Trophoblast cell (in vitro differentiated cells and primary cell): ENCODE measurements at regions not wholly inside any gene's neighbourhood (a gene's known extent, or its start where the extent isn't known, plus 50 kb on each side); places are given as distances from the start of the nearest gene placed in this dataset.

Experiments
- DNase-seq, 2 donors: peaks; one replicate each; pipeline ENCODE4 v3.0.0-alpha.2; 2016
- H2AFZ ChIP-seq: 2 replicates; pipeline ENCODE4 v1.6.1; 2013; ENCODE audit warnings: low read length, moderate library complexity, mild to moderate bottlenecking; ENCODE audit not compliant: insufficient read depth, poor library complexity
- H2AK5ac ChIP-seq: 2 replicates; pipeline ENCODE4 v1.6.1; 2013; ENCODE audit warnings: mild to moderate bottlenecking, low read length
- H2BK120ac ChIP-seq: 2 replicates; pipeline ENCODE4 v1.6.1; 2013; ENCODE audit warnings: low read length, mild to moderate bottlenecking, moderate library complexity; ENCODE audit not compliant: insufficient read depth, poor library complexity
- H2BK12ac ChIP-seq: 2 replicates; pipeline ENCODE4 v1.6.1; 2013; ENCODE audit warnings: mild to moderate bottlenecking, low read length, moderate library complexity
- H2BK5ac ChIP-seq: 2 replicates; pipeline ENCODE4 v1.6.1; 2013; ENCODE audit warnings: low read length, low read depth, moderate library complexity, mild to moderate bottlenecking; ENCODE audit not compliant: poor library complexity
- H3K14ac ChIP-seq: 2 replicates; pipeline ENCODE4 v1.6.1; 2013; ENCODE audit warnings: mild to moderate bottlenecking, low read length
- H3K18ac ChIP-seq: 2 replicates; pipeline ENCODE4 v1.6.1; 2013; ENCODE audit warnings: mild to moderate bottlenecking, low read length
- H3K23ac ChIP-seq: 2 replicates; pipeline ENCODE4 v1.6.1; 2013; ENCODE audit warnings: low read length
- H3K27ac ChIP-seq: 2 replicates; pipeline ENCODE4 v1.5.1; 2013; ENCODE audit warnings: low read depth, mild to moderate bottlenecking, inconsistent platforms, low read length, moderate library complexity
- H3K27me3 ChIP-seq: 2 replicates; pipeline ENCODE4 v1.6.1; 2013; ENCODE audit warnings: inconsistent platforms, mild to moderate bottlenecking, low read length, moderate library complexity; ENCODE audit not compliant: insufficient read depth
- H3K36me3 ChIP-seq, 2 experiments: 1 replicate in 1 of 2; 2 replicates in 1 of 2; pipeline ENCODE4 v1.6.1; 2013; ENCODE audit warnings: low read length in 2 of 2, mild to moderate bottlenecking in 2 of 2, moderate library complexity in 1 of 2; ENCODE audit not compliant: insufficient read depth in 2 of 2, control insufficient read depth in 1 of 2
- H3K4ac ChIP-seq: 2 replicates; pipeline ENCODE4 v1.6.1; 2013; ENCODE audit warnings: low read depth, mild to moderate bottlenecking, low read length, moderate library complexity
- H3K4me1 ChIP-seq, 2 experiments: 1 replicate in 1 of 2; 2 replicates in 1 of 2; pipeline ENCODE4 v1.6.1; 2013; ENCODE audit warnings: low read length in 2 of 2, mild to moderate bottlenecking in 2 of 2, moderate library complexity in 1 of 2; ENCODE audit not compliant: insufficient read depth in 2 of 2, control insufficient read depth in 1 of 2
- H3K4me2 ChIP-seq: 2 replicates; pipeline ENCODE4 v1.6.1; 2013; ENCODE audit warnings: inconsistent platforms, mild to moderate bottlenecking, low read length, moderate library complexity
- H3K4me3 ChIP-seq: 2 replicates; pipeline ENCODE4 v1.5.1; 2013; ENCODE audit warnings: mild to moderate bottlenecking, low read depth, low read length, inconsistent platforms
- H3K79me1 ChIP-seq: one replicate; pipeline ENCODE4 v1.6.1; 2013; ENCODE audit warnings: low read length
- H3K79me2 ChIP-seq: 2 replicates; pipeline ENCODE4 v1.6.1; 2013; ENCODE audit warnings: low read length, mild to moderate bottlenecking; ENCODE audit not compliant: control insufficient read depth, insufficient read depth, poor library complexity
- H3K9ac ChIP-seq: 2 replicates; pipeline ENCODE4 v1.6.1; 2013; ENCODE audit warnings: mild to moderate bottlenecking, low read length
- H3K9me3 ChIP-seq: 2 replicates; pipeline ENCODE4 v1.6.1; 2013; ENCODE audit warnings: low read depth, mild to moderate bottlenecking, control low read depth, inconsistent platforms, low read length; ENCODE audit not compliant: insufficient read depth
- H4K12ac ChIP-seq: 2 replicates; pipeline ENCODE4 v1.6.1; 2013; ENCODE audit warnings: low read depth, mild to moderate bottlenecking, low read length, moderate library complexity
- H4K8ac ChIP-seq: 2 replicates; pipeline ENCODE4 v1.6.1; 2013; ENCODE audit warnings: low read depth, mild to moderate bottlenecking, low read length, moderate library complexity
- H4K91ac ChIP-seq: one replicate; pipeline ENCODE4 v1.6.1; 2013; ENCODE audit warnings: low read depth, mild to moderate bottlenecking, low read length, moderate library complexity
- WGBS: extraction: QIAGEN DNeasy Blood & Tissue Kit; methylation state at CpG from one replicate; pipeline ENCODE4 v1.1.7; 2013; ENCODE audit warnings: missing lambda C conversion rate; ENCODE audit not compliant: insufficient read length, insufficient coverage; ENCODE audit errors: extremely low coverage; 5-methylcytosine and 5-hydroxymethylcytosine counted together

- H4K8ac ChIP-seq: no peak overlapping the region
- no peak for DNase-seq
- H3K14ac ChIP-seq: no peak overlapping the region
- no peaks in the 10 kb centered on the region for H3K79me1 ChIP-seq
- no peaks in the 10 kb centered on the region for H3K36me3 ChIP-seq
- H3K9ac ChIP-seq: no peak overlapping the region
- H3K4me1 ChIP-seq: no peaks in the 10 kb centered on the region
- no peak overlapping the region for H3K18ac ChIP-seq
- no peak overlapping the region for H2BK12ac ChIP-seq
- H3K27me3 ChIP-seq: no peaks in the 10 kb centered on the region
- no CpG with 5 or more reads among the region's 6 CpGs for WGBS
- H3K4me3 ChIP-seq: no peak overlapping the region
- no peak overlapping the region for H3K23ac ChIP-seq
- no peak overlapping the region for H4K91ac ChIP-seq
- no peak overlapping the region for H3K4ac ChIP-seq
- no peak overlapping the region for H2BK120ac ChIP-seq
- H3K4me2 ChIP-seq: no peak overlapping the region
- H3K79me2 ChIP-seq: no peaks in the 10 kb centered on the region
- H3K27ac ChIP-seq: no peak overlapping the region
- no peak overlapping the region for H4K12ac ChIP-seq
- no peak overlapping the region for H2AK5ac ChIP-seq
- H2BK5ac ChIP-seq: no peak overlapping the region
- no peaks in the 10 kb centered on the region for H3K9me3 ChIP-seq
- no peak overlapping the region for H2AFZ ChIP-seq
Measured at GRCh38 chr14:80110721-80111120, 100.6 kb downstream of the DIO2 start.

GRCh38 chr14:80109055-80109454 lies 102.2 kb downstream of the DIO2 start:
- H3K4me2 ChIP-seq: no peak overlapping the region
- H3K23ac ChIP-seq: no peak overlapping the region
- H4K8ac ChIP-seq: no peak overlapping the region
- H3K79me2 ChIP-seq: no peaks in the 10 kb centered on the region
- H3K9me3 ChIP-seq: no peaks in the 10 kb centered on the region
- H2BK120ac ChIP-seq: no peak overlapping the region
- no peak overlapping the region for H2AFZ ChIP-seq
- no CpG with 5 or more reads among the region's 1 CpG for WGBS
- H3K14ac ChIP-seq: no peak overlapping the region
- H3K4me3 ChIP-seq: no peak overlapping the region
- DNase-seq: no peak
- H2AK5ac ChIP-seq: no peak overlapping the region
- H3K27ac ChIP-seq: no peak overlapping the region
- no peak overlapping the region for H3K4ac ChIP-seq
- H3K27me3 ChIP-seq: no peaks in the 10 kb centered on the region
- H4K12ac ChIP-seq: no peak overlapping the region
- H3K9ac ChIP-seq: no peak overlapping the region
- H2BK5ac ChIP-seq: no peak overlapping the region
- no peak overlapping the region for H4K91ac ChIP-seq
- no peaks in the 10 kb centered on the region for H3K79me1 ChIP-seq
- no peaks in the 10 kb centered on the region for H3K4me1 ChIP-seq
- H3K36me3 ChIP-seq: no peaks in the 10 kb centered on the region
- H2BK12ac ChIP-seq: no peak overlapping the region
- H3K18ac ChIP-seq: no peak overlapping the region

GRCh38 chr14:80108430-80108829 lies 102.9 kb downstream of the DIO2 start:
- Histone ChIP-seq H3K23ac (no peak overlapping the region), H3K18ac (no peak overlapping the region), H3K4me1 (no peaks in the 10 kb centered on the region), H2BK5ac (no peak overlapping the region), H3K79me1 (no peaks in the 10 kb centered on the region), H3K27me3 (no peaks in the 10 kb centered on the region), H3K79me2 (no peaks in the 10 kb centered on the region), H4K8ac (no peak overlapping the region), H3K14ac (no peak overlapping the region), H2BK120ac (no peak overlapping the region), H4K91ac (no peak overlapping the region), H3K27ac (no peak overlapping the region), H3K9me3 (no peaks in the 10 kb centered on the region), H3K4me3 (no peak overlapping the region), H2BK12ac (no peak overlapping the region), H4K12ac (no peak overlapping the region), H3K9ac (no peak overlapping the region), H2AFZ (no peak overlapping the region), H3K4ac (no peak overlapping the region), H2AK5ac (no peak overlapping the region), H3K4me2 (no peak overlapping the region), H3K36me3 (no peaks in the 10 kb centered on the region)
- no peak for DNase-seq
- WGBS: no CpG with 5 or more reads among the region's 2 CpGs

GRCh38 chr14:80105488-80105994 lies 105.8 kb downstream of the DIO2 start:
- no peaks in the 10 kb centered on the region for H3K36me3 ChIP-seq
- no peak overlapping the region for H4K91ac ChIP-seq
- H2BK120ac ChIP-seq: no peak overlapping the region
- no peaks in the 10 kb centered on the region for H3K79me2 ChIP-seq
- no peak overlapping the region for H3K23ac ChIP-seq
- H3K18ac ChIP-seq: no peak overlapping the region
- no peak overlapping the region for H3K27ac ChIP-seq
- H3K4me3 ChIP-seq: no peak overlapping the region
- no peak for DNase-seq
- H2BK5ac ChIP-seq: no peak overlapping the region
- no peak overlapping the region for H3K9ac ChIP-seq
- H4K12ac ChIP-seq: no peak overlapping the region
- H3K4me1 ChIP-seq: peaks cover 0 to 3% of the 10 kb centered on the region in 2 experiments
- no peaks in the 10 kb centered on the region for H3K9me3 ChIP-seq
- H3K4me2 ChIP-seq: no peak overlapping the region
- WGBS: no CpG with 5 or more reads among the region's 5 CpGs
- H3K4ac ChIP-seq: no peak overlapping the region
- H2AFZ ChIP-seq: no peak overlapping the region
- H2BK12ac ChIP-seq: no peak overlapping the region
- H3K27me3 ChIP-seq: no peaks in the 10 kb centered on the region
- no peak overlapping the region for H2AK5ac ChIP-seq
- H3K79me1 ChIP-seq: no peaks in the 10 kb centered on the region
- H4K8ac ChIP-seq: no peak overlapping the region
- no peak overlapping the region for H3K14ac ChIP-seq
